HG03139 (cell line): ENCODE measurements at regions not wholly inside any gene's neighbourhood (a gene's known extent, or its start where the extent isn't known, plus 50 kb on each side); places are given as distances from the start of the nearest gene placed in this dataset.

Experiments used
- ATAC-seq: cut with Tn5 transposase; IDR thresholded peaks from one replicate; pipeline ENCODE4 v1.9.1; 2021; ENCODE audit not compliant: unreplicated experiment

GRCh38 chr1:229047840-229048620 lies 222.9 kb upstream of the RAB4A start:
- ATAC-seq = no peak

- no peak for ATAC-seq
Observed at GRCh38 chr1:229048896-229049295, 222.0 kb upstream of the RAB4A start.

- no peak for ATAC-seq
Observed at GRCh38 chr1:229056046-229056445, 214.9 kb upstream of the RAB4A start.

GRCh38 chr1:229058111-229058561 lies 212.8 kb upstream of the RAB4A start:
- ATAC-seq = no peak

GRCh38 chr1:229058729-229059128 lies 212.2 kb upstream of the RAB4A start:
- ATAC-seq = no peak

- no peak for ATAC-seq
Observed at GRCh38 chr1:229059671-229060539, 211.0 kb upstream of the RAB4A start.

- ATAC-seq = no peak
Observed at GRCh38 chr1:229062135-229062534, 208.8 kb upstream of the RAB4A start.

- no peak for ATAC-seq
Observed at GRCh38 chr1:229063154-229063773, 207.6 kb upstream of the RAB4A start.

- ATAC-seq = no peak
Observed at GRCh38 chr1:229064320-229065168, 206.4 kb upstream of the RAB4A start.

GRCh38 chr1:229065613-229066012 lies 205.3 kb upstream of the RAB4A start:
- ATAC-seq = no peak

- no peak for ATAC-seq
Observed at GRCh38 chr1:229066591-229066990, 204.3 kb upstream of the RAB4A start.

- no peak for ATAC-seq
Observed at GRCh38 chr1:229067546-229067945, 203.4 kb upstream of the RAB4A start.

GRCh38 chr1:229068270-229068987 lies 202.5 kb upstream of the RAB4A start:
- no peak for ATAC-seq

GRCh38 chr1:229069176-229069575 lies 201.7 kb upstream of the RAB4A start:
- ATAC-seq = no peak

- no peak for ATAC-seq
Observed at GRCh38 chr1:229070168-229070567, 200.7 kb upstream of the RAB4A start.

- no peak for ATAC-seq
Observed at GRCh38 chr1:229073251-229073650, 197.7 kb upstream of the RAB4A start.

- no peak for ATAC-seq
Observed at GRCh38 chr1:229075217-229075616, 195.7 kb upstream of the RAB4A start.

- no peak for ATAC-seq
Observed at GRCh38 chr1:229075716-229076115, 195.2 kb upstream of the RAB4A start.

GRCh38 chr1:229076195-229076594 lies 194.7 kb upstream of the RAB4A start:
- ATAC-seq = no peak

- ATAC-seq = no peak
Observed at GRCh38 chr1:229079016-229079595, 191.8 kb upstream of the RAB4A start.
